ENCODE measurements at regions not wholly inside any gene's neighbourhood (a gene's known extent, or its start where the extent isn't known, plus 50 kb on each side); places are given as distances from the start of the nearest gene placed in this dataset.
A peak's percentile ranks its signal among the peaks of the same experiment; 100 is the strongest.

DNA sequence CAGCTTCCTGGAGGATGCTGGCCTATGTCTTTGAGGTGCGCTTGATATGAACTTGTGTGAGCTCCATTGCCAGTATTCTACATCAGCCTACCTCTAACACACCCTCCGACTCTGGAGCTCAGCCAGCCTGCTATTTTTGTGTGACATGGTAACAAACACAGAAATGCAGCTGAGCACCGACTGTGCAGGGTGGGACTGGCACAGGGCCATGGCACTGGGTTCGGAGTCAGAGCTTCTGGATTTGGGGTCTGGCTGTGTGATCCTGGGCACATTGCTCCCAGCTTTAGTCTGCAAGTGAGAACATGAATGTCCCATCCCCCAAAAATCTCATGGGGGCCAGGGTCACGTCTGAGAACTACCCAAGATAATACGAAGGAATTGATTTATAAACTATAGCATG lies 257.2 kb upstream of the CTBP2 start:
- H3K4me3 ChIP-seq (ENCODE audit: low read depth, low read length) = no peak overlapping the region
- no peak for DNase-seq (ENCODE audit: low read depth, low spot score)
- in situ Hi-C loops (cut with HindIII; ENCODE audit: low sequenced_read_pairs) = no loop called here
- TF ChIP-seq, protein P1, sequence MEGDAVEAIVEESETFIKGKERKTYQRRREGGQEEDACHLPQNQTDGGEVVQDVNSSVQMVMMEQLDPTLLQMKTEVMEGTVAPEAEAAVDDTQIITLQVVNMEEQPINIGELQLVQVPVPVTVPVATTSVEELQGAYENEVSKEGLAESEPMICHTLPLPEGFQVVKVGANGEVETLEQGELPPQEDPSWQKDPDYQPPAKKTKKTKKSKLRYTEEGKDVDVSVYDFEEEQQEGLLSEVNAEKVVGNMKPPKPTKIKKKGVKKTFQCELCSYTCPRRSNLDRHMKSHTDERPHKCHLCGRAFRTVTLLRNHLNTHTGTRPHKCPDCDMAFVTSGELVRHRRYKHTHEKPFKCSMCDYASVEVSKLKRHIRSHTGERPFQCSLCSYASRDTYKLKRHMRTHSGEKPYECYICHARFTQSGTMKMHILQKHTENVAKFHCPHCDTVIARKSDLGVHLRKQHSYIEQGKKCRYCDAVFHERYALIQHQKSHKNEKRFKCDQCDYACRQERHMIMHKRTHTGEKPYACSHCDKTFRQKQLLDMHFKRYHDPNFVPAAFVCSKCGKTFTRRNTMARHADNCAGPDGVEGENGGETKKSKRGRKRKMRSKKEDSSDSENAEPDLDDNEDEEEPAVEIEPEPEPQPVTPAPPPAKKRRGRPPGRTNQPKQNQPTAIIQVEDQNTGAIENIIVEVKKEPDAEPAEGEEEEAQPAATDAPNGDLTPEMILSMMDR (IDR thresholded peaks at IDR 0.05; ENCODE audit: low read depth, low read length) = no peak

DNA sequence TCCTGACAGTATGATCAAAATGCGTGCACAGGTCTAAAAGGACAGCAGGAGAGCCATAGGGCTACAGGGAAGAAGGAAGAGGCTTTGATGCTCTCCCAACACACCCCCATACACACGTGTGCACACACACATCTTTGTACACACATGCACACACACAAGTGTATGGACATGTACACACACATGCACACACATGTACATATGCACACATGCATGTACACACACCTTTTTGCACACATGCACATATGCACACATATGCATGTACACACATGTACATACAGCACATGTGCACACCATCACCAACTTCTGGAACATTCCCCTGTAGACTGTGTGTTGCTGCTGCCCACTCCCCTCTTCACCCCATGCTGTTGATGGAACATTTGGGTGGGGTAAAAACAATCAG lies 255.6 kb upstream of the CTBP2 start:
- in situ Hi-C loops (cut with HindIII; ENCODE audit: low sequenced_read_pairs) = no loop called here
- TF ChIP-seq, protein P1 (IDR thresholded peaks at IDR 0.05; ENCODE audit: low read depth, low read length) = no peak
- H3K4me3 ChIP-seq (ENCODE audit: low read depth, low read length) = no peak overlapping the region
- no peak for DNase-seq (ENCODE audit: low read depth, low spot score)

DNA sequence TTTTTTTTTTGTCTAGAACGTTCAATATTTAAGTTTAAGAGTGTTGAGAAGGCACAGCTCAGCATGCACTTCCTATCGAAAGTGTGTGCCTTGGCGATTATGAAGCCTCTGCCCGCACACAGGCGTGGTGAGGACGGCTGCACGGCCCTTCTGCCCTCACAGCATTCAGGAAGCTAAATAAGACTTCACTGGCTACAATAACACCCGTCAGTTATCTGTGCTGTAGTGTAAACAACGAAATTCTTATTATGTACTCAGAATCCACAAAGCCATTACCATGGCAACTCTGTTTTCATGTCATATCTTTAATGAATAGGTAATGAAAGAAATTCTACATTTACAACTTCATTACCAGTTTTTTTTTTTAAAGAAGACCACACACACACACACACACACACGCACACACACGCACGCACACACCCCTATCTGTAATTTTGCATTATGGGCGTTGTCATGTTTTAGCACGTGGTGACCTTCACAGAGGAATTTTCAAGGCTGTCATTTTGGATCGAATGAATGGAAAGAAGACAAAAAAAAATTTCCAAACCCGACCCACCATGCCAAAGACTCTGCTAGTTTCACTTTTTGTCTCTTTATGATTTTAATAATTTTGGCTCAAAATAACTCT lies 254.8 kb upstream of the CTBP2 start:
- TF ChIP-seq, protein P1 (IDR thresholded peaks at IDR 0.05; ENCODE audit: low read depth, low read length) = no peak
- no peak for DNase-seq (ENCODE audit: low read depth, low spot score)
- no peak overlapping the region for H3K4me3 ChIP-seq (ENCODE audit: low read depth, low read length)
- in situ Hi-C loops (cut with HindIII; ENCODE audit: low sequenced_read_pairs) = no loop called here

DNA sequence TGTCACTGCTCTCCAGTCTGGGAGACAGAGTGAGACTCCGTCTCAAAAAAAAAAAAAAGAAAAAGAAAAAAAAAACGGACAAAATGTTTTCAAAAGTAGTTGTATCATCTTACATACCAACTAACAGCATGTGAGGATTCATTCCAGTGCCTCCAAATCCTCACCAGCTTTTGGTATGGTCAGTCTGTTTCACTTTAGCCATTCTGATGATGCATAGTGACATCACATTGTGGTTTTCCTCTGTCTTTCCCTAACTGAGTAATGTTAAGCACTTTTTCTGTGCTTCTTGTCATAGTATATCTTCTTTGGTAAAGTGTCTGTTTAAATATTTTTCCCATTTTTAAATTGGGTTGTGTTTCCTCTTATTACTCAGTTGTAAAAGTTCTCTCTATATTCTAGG lies 251.4 kb upstream of the CTBP2 start:
- peak; percentile 86 for DNase-seq (ENCODE audit: low read depth, low spot score)
- TF ChIP-seq, protein P1 (IDR thresholded peaks at IDR 0.05; ENCODE audit: low read depth, low read length) = no peak
- in situ Hi-C loops (cut with HindIII; ENCODE audit: low sequenced_read_pairs) = no loop called here

DNA sequence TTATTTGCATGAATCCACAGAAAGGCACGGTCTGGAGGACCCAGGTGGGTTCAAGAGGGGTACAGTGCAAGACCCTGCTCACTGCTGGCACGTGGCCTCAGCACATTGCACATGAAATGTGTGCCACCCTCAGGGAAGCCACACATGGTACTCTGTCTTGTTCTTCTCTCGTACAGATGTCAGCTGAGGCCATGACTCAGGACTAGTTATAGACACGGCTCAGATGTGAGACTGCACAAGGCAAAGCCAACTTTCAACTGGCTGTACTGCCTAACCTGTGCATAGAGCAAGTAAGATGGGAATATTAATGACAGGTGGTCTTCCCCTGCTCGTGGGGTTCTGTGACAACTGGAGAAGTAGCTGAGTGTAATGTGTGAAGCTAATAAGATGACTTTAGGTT lies 249.4 kb upstream of the CTBP2 start:
- in situ Hi-C loops (cut with HindIII; ENCODE audit: low sequenced_read_pairs) = no loop called here
- TF ChIP-seq, protein P1 (IDR thresholded peaks at IDR 0.05; ENCODE audit: low read depth, low read length) = no peak
- DNase-seq (ENCODE audit: low read depth, low spot score) = no peak

More for the DNA sequence above, 251.4 kb upstream of the CTBP2 start:
- no peak overlapping the region for H3K4me3 ChIP-seq (ENCODE audit: low read depth, low read length)

DNA sequence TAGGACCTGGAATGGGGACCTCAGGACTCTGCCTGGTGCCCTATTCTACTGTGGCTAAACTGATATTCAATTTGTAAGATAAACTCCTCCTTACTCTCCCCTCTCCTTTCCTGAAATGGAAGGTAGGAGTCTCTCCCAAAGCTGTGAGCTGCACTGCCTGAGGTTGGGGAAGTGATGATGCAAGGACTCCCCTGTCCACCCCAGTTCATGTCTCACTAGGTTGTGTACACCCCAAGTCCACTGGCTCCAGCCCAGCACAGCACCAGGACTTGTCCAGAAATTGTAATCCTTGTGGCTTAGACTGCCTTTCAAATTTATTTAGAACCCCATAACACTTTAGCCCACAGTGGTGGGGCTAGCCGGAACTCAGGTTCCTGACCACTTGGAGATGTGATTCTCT lies 247.2 kb upstream of the CTBP2 start:
- in situ Hi-C loops (cut with HindIII; ENCODE audit: low sequenced_read_pairs) = no loop called here
- TF ChIP-seq, protein P1 (IDR thresholded peaks at IDR 0.05; ENCODE audit: low read depth, low read length) = no peak
- H3K4me3 ChIP-seq (ENCODE audit: low read depth, low read length) = no peak overlapping the region
- no peak for DNase-seq (ENCODE audit: low read depth, low spot score)

More for the DNA sequence above, 249.4 kb upstream of the CTBP2 start:
- no peak overlapping the region for H3K4me3 ChIP-seq (ENCODE audit: low read depth, low read length)
